DOHH2 (cell line): ENCODE measurements at regions not wholly inside any gene's neighbourhood (a gene's known extent, or its start where the extent isn't known, plus 50 kb on each side); places are given as distances from the start of the nearest gene placed in this dataset.

Experiments
- H3F3A ChIP-seq: fragments of 200-600 bp; sonication (generic), shearing (Covaris generic); 2 replicates; pipeline ENCODE4 v1.6.0; 2016; ENCODE audit warnings: antibody characterized with exemption, mild to moderate bottlenecking; ENCODE audit not compliant: control insufficient read depth, insufficient read depth
- H3K27ac ChIP-seq: fragments of 200-600 bp; sonication (generic); 2 replicates; pipeline ENCODE4 v1.5.1; 2014; ENCODE audit warnings: low read depth, mild to moderate bottlenecking, low read length, moderate library complexity
- H3K27me3 ChIP-seq: fragments of 200-600 bp; sonication (generic); 2 replicates; pipeline ENCODE4 v1.6.1; 2014; ENCODE audit warnings: mild to moderate bottlenecking, low read length, mixed read lengths; ENCODE audit not compliant: control insufficient read depth
- H3K36me3 ChIP-seq: fragments of 200-600 bp; sonication (generic); 2 replicates; pipeline ENCODE4 v1.6.1; 2014; ENCODE audit warnings: mild to moderate bottlenecking, low read length, moderate library complexity, mixed read lengths; ENCODE audit not compliant: control insufficient read depth
- H3K4me1 ChIP-seq: fragments of 200-600 bp; sonication (generic); 2 replicates; pipeline ENCODE4 v1.6.1; 2014; ENCODE audit warnings: mild to moderate bottlenecking, low read length, mixed read lengths; ENCODE audit not compliant: control insufficient read depth
- H3K4me2 ChIP-seq: fragments of 200-600 bp; sonication (generic); 2 replicates; pipeline ENCODE4 v1.6.0; 2014; ENCODE audit warnings: mild to moderate bottlenecking, low read length, moderate library complexity
- H3K4me3 ChIP-seq: fragments of 200-600 bp; sonication (generic); 2 replicates; pipeline ENCODE4 v1.5.1; 2014; ENCODE audit warnings: mild to moderate bottlenecking, low read length, mixed read lengths
- H3K79me2 ChIP-seq: fragments of 200-600 bp; sonication (generic); 2 replicates; pipeline ENCODE4 v1.6.1; 2014; ENCODE audit warnings: mild to moderate bottlenecking, low read length, mixed read lengths; ENCODE audit not compliant: control insufficient read depth
- H3K9me2 ChIP-seq: fragments of 200-600 bp; sonication (generic); replicated peaks from 2 replicates; pipeline ENCODE4 v1.6.1; 2014; ENCODE audit warnings: mild to moderate bottlenecking, low read length, mixed read lengths; ENCODE audit not compliant: control insufficient read depth
- H3K9me3 ChIP-seq: fragments of 200-600 bp; sonication (generic); 2 replicates; pipeline ENCODE4 v1.6.1; 2014; ENCODE audit warnings: antibody characterized with exemption, low read length, mixed read lengths; ENCODE audit not compliant: control insufficient read depth, insufficient read depth
- H4K20me1 ChIP-seq: fragments of 200-600 bp; sonication (generic); 2 replicates; pipeline ENCODE4 v1.6.0; 2014; ENCODE audit warnings: low read depth, mild to moderate bottlenecking, antibody characterized with exemption, low read length, moderate library complexity; ENCODE audit not compliant: control insufficient read depth, insufficient read depth
- EZH2phosphoT487 ChIP-seq: fragments of 200-600 bp; sonication (generic); IDR thresholded peaks from 2 replicates; pipeline ENCODE4 v1.6.1; 2017; ENCODE audit warnings: borderline replicate concordance, mild to moderate bottlenecking, antibody characterized with exemption, low read length, moderate library complexity, mixed read lengths
- TF ChIP-seq, protein P1 (sequence below): fragments of 200-600 bp; sonication (generic); IDR thresholded peaks from one replicate; pipeline ENCODE4 v1.5.1; 2014; ENCODE audit warnings: antibody characterized with exemption, mild to moderate bottlenecking, low read depth, low read length; ENCODE audit not compliant: poor library complexity, severe bottlenecking

DNA sequence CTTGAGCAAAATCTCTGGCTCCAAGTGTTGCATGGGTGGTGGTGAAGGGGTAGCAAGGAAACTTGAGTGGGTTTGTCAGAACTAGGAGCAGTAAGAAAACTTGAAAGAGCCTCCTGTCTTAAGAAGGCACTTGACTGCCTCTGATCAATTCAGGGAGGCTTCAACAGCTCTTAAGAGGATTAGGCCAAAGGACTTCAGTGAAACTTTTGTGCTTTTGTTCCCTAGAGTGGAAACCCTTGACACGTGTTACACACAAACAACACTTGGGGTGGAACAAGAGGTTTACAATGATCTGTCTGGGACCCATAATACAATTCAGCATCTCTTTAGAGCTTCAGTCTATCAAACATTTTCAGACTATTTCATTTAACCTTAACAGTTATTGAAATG, 80.1 kb upstream of the ARMC2 start:
- no peaks in the 10 kb centered on the region for H4K20me1 ChIP-seq
- TF ChIP-seq, protein P1, sequence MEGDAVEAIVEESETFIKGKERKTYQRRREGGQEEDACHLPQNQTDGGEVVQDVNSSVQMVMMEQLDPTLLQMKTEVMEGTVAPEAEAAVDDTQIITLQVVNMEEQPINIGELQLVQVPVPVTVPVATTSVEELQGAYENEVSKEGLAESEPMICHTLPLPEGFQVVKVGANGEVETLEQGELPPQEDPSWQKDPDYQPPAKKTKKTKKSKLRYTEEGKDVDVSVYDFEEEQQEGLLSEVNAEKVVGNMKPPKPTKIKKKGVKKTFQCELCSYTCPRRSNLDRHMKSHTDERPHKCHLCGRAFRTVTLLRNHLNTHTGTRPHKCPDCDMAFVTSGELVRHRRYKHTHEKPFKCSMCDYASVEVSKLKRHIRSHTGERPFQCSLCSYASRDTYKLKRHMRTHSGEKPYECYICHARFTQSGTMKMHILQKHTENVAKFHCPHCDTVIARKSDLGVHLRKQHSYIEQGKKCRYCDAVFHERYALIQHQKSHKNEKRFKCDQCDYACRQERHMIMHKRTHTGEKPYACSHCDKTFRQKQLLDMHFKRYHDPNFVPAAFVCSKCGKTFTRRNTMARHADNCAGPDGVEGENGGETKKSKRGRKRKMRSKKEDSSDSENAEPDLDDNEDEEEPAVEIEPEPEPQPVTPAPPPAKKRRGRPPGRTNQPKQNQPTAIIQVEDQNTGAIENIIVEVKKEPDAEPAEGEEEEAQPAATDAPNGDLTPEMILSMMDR, result no peak
- no peak for TF ChIP-seq EZH2phosphoT487
- peaks cover 3% of the 10 kb centered on the region; the same call in 1 of the 2 replicates for H3K27me3 ChIP-seq
- no peak overlapping the region for H3K27ac ChIP-seq
- no peaks in the 10 kb centered on the region for H3K4me1 ChIP-seq
- no peaks in the 10 kb centered on the region for H3F3A ChIP-seq
- no peaks in the 10 kb centered on the region for H3K36me3 ChIP-seq
- no peak overlapping the region for H3K4me2 ChIP-seq
- no peak overlapping the region for H3K4me3 ChIP-seq
- no peaks in the 10 kb centered on the region for H3K9me3 ChIP-seq
- no peaks in the 10 kb centered on the region for H3K79me2 ChIP-seq
- no peaks in the 10 kb centered on the region for H3K9me2 ChIP-seq

DNA sequence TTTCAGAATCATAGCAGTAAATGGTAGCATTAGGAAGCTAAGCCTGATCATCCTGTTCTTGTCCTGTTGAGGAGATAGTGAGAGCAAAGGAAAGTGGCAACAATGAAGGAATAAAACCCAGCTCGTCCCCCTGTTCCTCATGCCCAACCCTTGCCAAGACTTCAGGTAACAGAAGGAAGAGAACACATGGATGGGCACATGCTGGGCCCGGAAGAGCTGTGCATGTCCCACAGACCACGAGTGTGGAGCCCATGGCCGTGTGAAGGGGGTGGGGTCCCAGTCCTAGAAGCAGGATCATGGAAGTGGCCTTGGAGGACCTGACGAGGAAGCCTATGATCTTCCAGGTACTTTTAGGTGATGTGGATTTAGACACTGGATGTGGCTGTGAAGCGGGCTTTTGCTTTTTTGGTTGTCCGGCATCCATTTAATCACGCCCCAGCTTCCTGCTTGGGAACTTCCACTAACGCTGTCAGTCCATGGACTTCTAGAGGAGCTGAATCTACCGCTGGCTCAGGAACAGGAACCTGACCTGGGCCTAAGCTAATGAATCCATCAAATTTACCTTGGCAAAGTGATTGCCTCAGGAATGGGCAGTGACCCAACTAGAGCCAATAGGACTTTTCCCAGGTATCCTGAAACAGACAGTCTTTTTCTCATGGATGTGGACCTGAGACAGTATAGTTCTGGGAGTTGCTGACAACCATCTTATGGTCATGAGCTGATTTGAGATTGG, 79.3 kb upstream of the ARMC2 start:
- Histone ChIP-seq H3K9me2 (no peaks in the 10 kb centered on the region), H3K9me3 (no peaks in the 10 kb centered on the region), H3K36me3 (no peaks in the 10 kb centered on the region), H3F3A (no peaks in the 10 kb centered on the region), H3K27ac (no peak overlapping the region), H3K27me3 (peaks cover 3% of the 10 kb centered on the region; the same call in 1 of the 2 replicates), H3K4me3 (no peak overlapping the region), H3K4me2 (no peak overlapping the region), H3K79me2 (no peaks in the 10 kb centered on the region), H4K20me1 (no peaks in the 10 kb centered on the region), H3K4me1 (no peaks in the 10 kb centered on the region)
- TF ChIP-seq EZH2phosphoT487, result no peak
- TF ChIP-seq, protein P1, result no peak

DNA sequence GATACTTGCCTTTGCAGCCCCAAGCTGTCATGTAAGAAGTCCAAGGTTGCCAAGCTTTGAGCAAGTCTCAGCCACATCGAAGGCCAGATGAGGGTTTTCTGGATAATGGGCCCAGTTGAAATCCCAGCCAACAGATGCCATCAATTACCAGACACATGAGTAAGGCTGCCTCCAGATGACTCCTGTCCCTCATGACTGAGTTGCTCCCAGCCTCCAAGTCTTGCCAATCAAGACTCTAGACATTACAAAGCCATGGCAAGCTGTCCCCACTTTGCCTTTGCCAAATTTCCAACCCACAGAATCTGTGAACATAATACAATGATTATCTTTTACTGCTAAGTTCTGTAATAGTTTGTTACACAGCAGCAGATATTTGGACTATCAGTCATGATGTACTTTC, 76.8 kb upstream of the ARMC2 start:
- H3K36me3 ChIP-seq, result no peaks in the 10 kb centered on the region
- no peaks in the 10 kb centered on the region for H3K4me1 ChIP-seq
- no peaks in the 10 kb centered on the region for H3K27me3 ChIP-seq
- no peaks in the 10 kb centered on the region for H4K20me1 ChIP-seq
- no peaks in the 10 kb centered on the region for H3K9me2 ChIP-seq
- no peak overlapping the region for H3K4me2 ChIP-seq
- no peaks in the 10 kb centered on the region for H3K79me2 ChIP-seq
- H3K27ac ChIP-seq, result no peak overlapping the region
- no peak for TF ChIP-seq EZH2phosphoT487
- TF ChIP-seq, protein P1, result no peak
- no peak overlapping the region for H3K4me3 ChIP-seq
- no peaks in the 10 kb centered on the region for H3F3A ChIP-seq
- no peaks in the 10 kb centered on the region for H3K9me3 ChIP-seq

DNA sequence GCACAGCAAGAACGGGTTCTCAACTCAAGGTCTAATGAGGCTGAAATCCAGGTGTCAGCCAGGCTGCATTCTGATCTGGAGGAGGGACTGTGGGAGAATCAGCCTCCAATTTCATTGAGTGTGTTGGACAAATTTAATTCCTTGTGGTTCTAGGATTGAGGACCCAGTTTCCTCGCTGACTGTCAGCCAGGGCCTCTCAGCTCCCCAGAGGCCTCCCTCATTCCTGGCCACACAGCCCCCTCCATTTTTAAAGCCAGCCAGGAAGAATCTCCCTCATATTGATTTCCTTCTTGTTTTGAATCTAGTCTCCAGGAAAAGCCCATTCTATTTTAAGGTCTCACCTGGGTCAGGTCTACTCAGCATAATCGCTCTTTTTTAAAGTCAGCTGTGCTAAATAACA, 73.7 kb upstream of the ARMC2 start:
- H4K20me1 ChIP-seq, result no peaks in the 10 kb centered on the region
- no peak overlapping the region for H3K4me2 ChIP-seq
- H3K9me3 ChIP-seq, result no peaks in the 10 kb centered on the region
- TF ChIP-seq EZH2phosphoT487, result no peak
- TF ChIP-seq, protein P1, result no peak
- no peaks in the 10 kb centered on the region for H3K27me3 ChIP-seq
- no peaks in the 10 kb centered on the region for H3K79me2 ChIP-seq
- H3K36me3 ChIP-seq, result no peaks in the 10 kb centered on the region
- peaks cover 9% of the 10 kb centered on the region for H3K4me1 ChIP-seq
- H3K9me2 ChIP-seq, result no peaks in the 10 kb centered on the region
- no peaks in the 10 kb centered on the region for H3F3A ChIP-seq
- no peak overlapping the region for H3K4me3 ChIP-seq
- H3K27ac ChIP-seq, result no peak overlapping the region
